ENCODE measurements at regions not wholly inside any gene's neighbourhood (a gene's known extent, or its start where the extent isn't known, plus 50 kb on each side); places are given as distances from the start of the nearest gene placed in this dataset.

- TF ChIP-seq CTCF (IDR thresholded peaks at IDR 0.05) (no peak), POLR2A (IDR thresholded peaks at IDR 0.05) (no peak)
These were observed 350.5 kb upstream of the NPSR1 start for GRCh38 chr7:34307540-34307939.

Measured in testis (tissue), 2 donors.